ENCODE measurements at regions not wholly inside any gene's neighbourhood (a gene's known extent, or its start where the extent isn't known, plus 50 kb on each side); places are given as distances from the start of the nearest gene placed in this dataset.

DNA sequence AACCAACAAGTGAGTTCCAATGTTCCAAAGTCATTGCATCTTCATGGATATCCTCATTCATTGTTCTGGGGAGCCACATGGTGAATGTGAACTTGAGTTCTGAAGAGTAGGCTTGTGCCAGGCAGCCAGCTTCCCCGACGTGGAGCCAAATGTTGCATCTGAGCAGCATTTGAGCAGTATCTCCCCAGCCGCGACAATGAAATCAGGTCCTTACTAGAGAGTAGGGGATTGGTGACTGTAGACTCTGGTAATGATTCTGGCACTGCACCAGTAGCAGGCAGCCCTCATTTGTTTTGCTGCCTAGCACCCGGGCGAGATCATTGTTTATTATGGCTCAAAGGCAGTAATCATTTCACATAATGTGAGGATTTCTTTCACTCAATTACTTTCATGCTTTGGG is 451.4 kb upstream of the C9orf72 start:
- TF ChIP-seq SP2 (IDR thresholded peaks at IDR 0.05; ENCODE audit: low read length) = no peak
- no peak for TF ChIP-seq GTF2F1 (IDR thresholded peaks at IDR 0.05; ENCODE audit: borderline replicate concordance, low read depth, low read length)
- no peak for TF ChIP-seq CEBPB (IDR thresholded peaks at IDR 0.05; ENCODE audit: low read depth, low read length)
- TF ChIP-seq, protein P1, sequence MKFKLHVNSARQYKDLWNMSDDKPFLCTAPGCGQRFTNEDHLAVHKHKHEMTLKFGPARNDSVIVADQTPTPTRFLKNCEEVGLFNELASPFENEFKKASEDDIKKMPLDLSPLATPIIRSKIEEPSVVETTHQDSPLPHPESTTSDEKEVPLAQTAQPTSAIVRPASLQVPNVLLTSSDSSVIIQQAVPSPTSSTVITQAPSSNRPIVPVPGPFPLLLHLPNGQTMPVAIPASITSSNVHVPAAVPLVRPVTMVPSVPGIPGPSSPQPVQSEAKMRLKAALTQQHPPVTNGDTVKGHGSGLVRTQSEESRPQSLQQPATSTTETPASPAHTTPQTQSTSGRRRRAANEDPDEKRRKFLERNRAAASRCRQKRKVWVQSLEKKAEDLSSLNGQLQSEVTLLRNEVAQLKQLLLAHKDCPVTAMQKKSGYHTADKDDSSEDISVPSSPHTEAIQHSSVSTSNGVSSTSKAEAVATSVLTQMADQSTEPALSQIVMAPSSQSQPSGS (IDR thresholded peaks at IDR 0.05; ENCODE audit: low read length) = no peak
- TF ChIP-seq POLR2AphosphoS5 (IDR thresholded peaks at IDR 0.05; ENCODE audit: low read depth, low read length) = no peak
- no peak for TF ChIP-seq YY1 (IDR thresholded peaks at IDR 0.05; ENCODE audit: low read depth, low read length)
- TF ChIP-seq HDAC2 (IDR thresholded peaks at IDR 0.05; ENCODE audit: borderline replicate concordance in 1 of 2, low read depth in 2 of 2, low read length in 2 of 2) = no peak
- TF ChIP-seq, protein P2, sequence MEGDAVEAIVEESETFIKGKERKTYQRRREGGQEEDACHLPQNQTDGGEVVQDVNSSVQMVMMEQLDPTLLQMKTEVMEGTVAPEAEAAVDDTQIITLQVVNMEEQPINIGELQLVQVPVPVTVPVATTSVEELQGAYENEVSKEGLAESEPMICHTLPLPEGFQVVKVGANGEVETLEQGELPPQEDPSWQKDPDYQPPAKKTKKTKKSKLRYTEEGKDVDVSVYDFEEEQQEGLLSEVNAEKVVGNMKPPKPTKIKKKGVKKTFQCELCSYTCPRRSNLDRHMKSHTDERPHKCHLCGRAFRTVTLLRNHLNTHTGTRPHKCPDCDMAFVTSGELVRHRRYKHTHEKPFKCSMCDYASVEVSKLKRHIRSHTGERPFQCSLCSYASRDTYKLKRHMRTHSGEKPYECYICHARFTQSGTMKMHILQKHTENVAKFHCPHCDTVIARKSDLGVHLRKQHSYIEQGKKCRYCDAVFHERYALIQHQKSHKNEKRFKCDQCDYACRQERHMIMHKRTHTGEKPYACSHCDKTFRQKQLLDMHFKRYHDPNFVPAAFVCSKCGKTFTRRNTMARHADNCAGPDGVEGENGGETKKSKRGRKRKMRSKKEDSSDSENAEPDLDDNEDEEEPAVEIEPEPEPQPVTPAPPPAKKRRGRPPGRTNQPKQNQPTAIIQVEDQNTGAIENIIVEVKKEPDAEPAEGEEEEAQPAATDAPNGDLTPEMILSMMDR (IDR thresholded peaks at IDR 0.05; ENCODE audit: control extremely low read depth in 1 of 3, insufficient read depth in 1 of 3, low read depth in 1 of 3, low read length in 3 of 3) = no peak
